HG03196 (cell line): ENCODE measurements at regions not wholly inside any gene's neighbourhood (a gene's known extent, or its start where the extent isn't known, plus 50 kb on each side); places are given as distances from the start of the nearest gene placed in this dataset.
"Not testable (repeated sequence)": the region's sequence is repeated elsewhere in the genome, so short reads cannot be mapped to it uniquely, and the experiment has no call there.

Experiments
- ATAC-seq: cut with Tn5 transposase; IDR thresholded peaks from one replicate; pipeline ENCODE4 v1.9.1; 2021; ENCODE audit not compliant: unreplicated experiment

DNA sequence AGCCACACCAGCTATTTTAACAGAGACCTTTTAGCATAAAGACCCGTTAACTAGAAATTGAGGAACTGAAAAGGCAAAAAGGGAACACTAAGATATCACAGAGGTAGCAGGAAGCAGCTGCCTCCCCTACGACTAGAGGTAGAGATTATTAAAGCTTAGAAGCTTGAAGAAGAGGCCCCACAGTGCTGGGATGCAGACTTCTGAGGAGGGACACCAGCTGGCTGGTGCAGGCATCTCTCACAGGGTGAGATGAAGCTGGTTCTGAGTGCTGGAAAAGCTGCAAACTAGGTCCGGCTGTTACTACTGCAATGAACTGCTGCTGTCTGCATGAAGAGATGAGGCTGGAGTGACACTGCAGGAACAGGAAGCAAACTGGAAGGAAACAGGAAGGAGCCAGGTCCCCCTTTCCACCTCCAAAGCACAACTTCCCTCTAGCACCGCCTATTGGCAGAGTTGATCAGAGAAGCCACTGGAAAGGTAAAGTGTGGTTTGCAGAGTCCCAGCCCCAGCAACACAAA is 61.2 kb upstream of the MRPS9 start:
- peak; percentile 94 for ATAC-seq

GRCh38 chr2:104977958-104978357 is 59.9 kb upstream of the MRPS9 start:
- no peak for ATAC-seq

- not testable (repeated sequence) for ATAC-seq
Observed at GRCh38 chr2:104979786-104980185, 58.1 kb upstream of the MRPS9 start.

DNA sequence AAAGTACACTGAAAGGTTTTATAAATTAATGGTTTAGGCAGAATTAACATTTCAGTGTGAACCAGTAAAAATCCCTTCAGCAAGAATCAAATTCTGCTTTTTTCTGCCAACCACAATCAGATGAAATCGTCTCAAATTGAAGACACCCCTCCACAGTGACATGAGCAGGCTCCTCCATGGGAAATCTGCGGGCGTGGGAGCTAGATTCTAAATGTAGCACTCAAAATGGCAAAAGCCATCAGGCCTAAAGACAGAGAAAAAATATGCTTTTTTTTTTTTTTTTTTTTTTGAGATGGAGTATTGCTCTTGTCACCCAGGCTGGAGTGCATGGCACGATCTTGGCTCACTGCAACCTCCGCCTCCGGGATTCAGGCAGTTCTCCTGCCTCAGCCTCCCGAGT is 55.8 kb upstream of the MRPS9 start:
- no peak for ATAC-seq
